ENCODE measurements at regions not wholly inside any gene's neighbourhood (a gene's known extent, or its start where the extent isn't known, plus 50 kb on each side); places are given as distances from the start of the nearest gene placed in this dataset.

DNA sequence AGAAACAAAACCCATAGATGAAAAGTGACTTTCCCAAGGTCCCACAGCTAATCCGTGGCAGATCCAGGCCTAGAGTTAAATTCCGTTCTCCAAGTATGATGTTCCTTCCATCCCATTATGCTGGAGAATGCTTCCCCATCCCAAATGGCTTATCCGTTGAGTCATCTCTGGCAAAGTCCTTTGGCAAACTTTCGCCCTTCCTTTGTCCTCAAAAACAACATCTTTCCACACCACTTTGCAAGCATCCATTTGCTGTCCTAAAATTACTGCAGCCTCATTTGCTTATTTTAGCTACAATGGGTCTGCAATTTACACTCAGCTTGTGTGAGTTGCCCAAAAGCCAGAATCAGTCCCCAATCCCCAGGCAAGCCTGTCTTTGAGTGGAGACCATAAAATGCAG, 304.0 kb upstream of the TLE3 start:
- Histone ChIP-seq H3K9me3 (ENCODE audit: insufficient read depth, low read length) (no peaks in the 10 kb centered on the region), H3K4me3 (ENCODE audit: insufficient read length, low read depth) (no peak overlapping the region), H3K36me3 (ENCODE audit: insufficient read depth, insufficient read length, low read length) (no peaks in the 10 kb centered on the region), H3K4me1 (ENCODE audit: insufficient read depth, insufficient read length) (no peaks in the 10 kb centered on the region), H3K9ac (ENCODE audit: insufficient read length, low read depth) (no peak overlapping the region), H3K27me3 (ENCODE audit: insufficient read depth, insufficient read length) (no peaks in the 10 kb centered on the region)
- no peak for TF ChIP-seq SUZ12 (IDR thresholded peaks at IDR 0.05; ENCODE audit: extremely low read depth, insufficient read depth, insufficient read length)
- TF ChIP-seq YY1 (IDR thresholded peaks at IDR 0.05; ENCODE audit: insufficient read depth, insufficient read length), result no peak
- TF ChIP-seq ZNF274 (IDR thresholded peaks at IDR 0.05; ENCODE audit: low read depth, low read length), result no peak
- DNase-seq (ENCODE audit: low read depth, low spot score), result no peak

DNA sequence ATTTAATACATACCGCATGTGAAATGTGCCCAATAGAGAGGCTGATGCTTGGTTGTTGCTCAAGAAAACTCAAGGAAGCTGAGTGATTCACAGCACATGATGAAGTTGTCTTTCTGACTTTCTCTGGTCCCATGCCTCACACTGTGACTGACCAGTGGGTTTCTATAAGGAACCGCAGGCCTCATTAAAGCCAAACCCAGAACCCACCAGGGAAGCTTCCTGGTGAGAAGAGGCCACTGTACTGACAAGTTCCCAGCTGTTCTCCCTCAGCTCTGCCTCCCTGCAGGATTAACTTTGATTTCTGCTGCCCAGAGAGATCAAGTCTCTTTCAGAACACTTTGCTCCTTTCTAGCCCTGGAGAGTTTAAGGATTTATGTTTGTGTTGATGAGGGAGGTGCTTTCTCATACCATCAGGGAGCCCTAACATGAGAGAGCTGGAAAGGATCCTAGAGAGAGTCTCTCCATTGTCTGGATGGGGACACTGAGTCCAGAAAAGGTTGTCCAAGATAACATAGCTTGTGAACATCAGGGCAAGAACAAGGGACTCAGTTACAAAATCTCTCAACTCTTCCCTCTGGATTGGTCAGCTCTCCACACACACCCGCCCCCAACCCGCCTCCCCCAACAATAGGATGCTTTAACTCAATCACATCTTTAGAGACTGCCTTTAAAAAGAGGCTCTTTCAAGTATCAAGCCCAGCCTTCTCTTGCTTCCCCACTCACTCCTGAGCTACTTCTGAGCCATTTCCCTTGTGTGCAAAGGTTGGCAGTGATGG, 303.2 kb upstream of the TLE3 start:
- Histone ChIP-seq H3K4me3 (ENCODE audit: insufficient read length, low read depth) (no peak overlapping the region), H3K9ac (ENCODE audit: insufficient read length, low read depth) (no peak overlapping the region), H3K36me3 (ENCODE audit: insufficient read depth, insufficient read length, low read length) (no peaks in the 10 kb centered on the region), H3K4me1 (ENCODE audit: insufficient read depth, insufficient read length) (no peaks in the 10 kb centered on the region), H3K9me3 (ENCODE audit: insufficient read depth, low read length) (no peaks in the 10 kb centered on the region), H3K27me3 (ENCODE audit: insufficient read depth, insufficient read length) (no peaks in the 10 kb centered on the region)
- no peak for DNase-seq (ENCODE audit: low read depth, low spot score)
- TF ChIP-seq SUZ12 (IDR thresholded peaks at IDR 0.05; ENCODE audit: extremely low read depth, insufficient read depth, insufficient read length) (no peak), ZNF274 (IDR thresholded peaks at IDR 0.05; ENCODE audit: low read depth, low read length) (no peak), YY1 (IDR thresholded peaks at IDR 0.05; ENCODE audit: insufficient read depth, insufficient read length) (no peak)

DNA sequence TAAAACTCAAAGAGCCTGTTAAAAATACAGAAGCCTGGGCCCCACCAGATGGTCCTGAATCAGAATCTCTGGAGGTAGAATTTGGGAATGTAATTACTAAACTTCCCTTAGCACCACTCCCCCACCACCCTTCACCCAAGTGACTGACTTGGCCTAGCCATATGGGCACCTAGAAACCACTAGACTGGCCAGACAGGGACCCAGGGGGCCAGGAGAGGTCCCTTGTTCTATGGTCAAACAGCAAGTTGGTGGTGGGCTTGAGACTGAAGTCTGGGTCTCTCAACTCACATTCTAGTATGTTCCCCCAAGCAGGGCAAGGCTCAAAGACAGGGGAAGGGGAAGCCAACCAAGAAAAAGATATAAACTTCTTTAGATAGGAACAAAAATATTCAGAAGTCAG, 301.5 kb upstream of the TLE3 start:
- no peaks in the 10 kb centered on the region for H3K27me3 ChIP-seq (ENCODE audit: insufficient read depth, insufficient read length)
- H3K9ac ChIP-seq (ENCODE audit: insufficient read length, low read depth), result no peak overlapping the region
- peaks cover 3% of the 10 kb centered on the region for H3K4me1 ChIP-seq (ENCODE audit: insufficient read depth, insufficient read length)
- no peaks in the 10 kb centered on the region for H3K9me3 ChIP-seq (ENCODE audit: insufficient read depth, low read length)
- H3K36me3 ChIP-seq (ENCODE audit: insufficient read depth, insufficient read length, low read length), result no peaks in the 10 kb centered on the region
- DNase-seq (ENCODE audit: low read depth, low spot score), result no peak
- TF ChIP-seq SUZ12 (IDR thresholded peaks at IDR 0.05; ENCODE audit: extremely low read depth, insufficient read depth, insufficient read length) (no peak), YY1 (IDR thresholded peaks at IDR 0.05; ENCODE audit: insufficient read depth, insufficient read length) (no peak), ZNF274 (IDR thresholded peaks at IDR 0.05; ENCODE audit: low read depth, low read length) (no peak)
- H3K4me3 ChIP-seq (ENCODE audit: insufficient read length, low read depth), result no peak overlapping the region

DNA sequence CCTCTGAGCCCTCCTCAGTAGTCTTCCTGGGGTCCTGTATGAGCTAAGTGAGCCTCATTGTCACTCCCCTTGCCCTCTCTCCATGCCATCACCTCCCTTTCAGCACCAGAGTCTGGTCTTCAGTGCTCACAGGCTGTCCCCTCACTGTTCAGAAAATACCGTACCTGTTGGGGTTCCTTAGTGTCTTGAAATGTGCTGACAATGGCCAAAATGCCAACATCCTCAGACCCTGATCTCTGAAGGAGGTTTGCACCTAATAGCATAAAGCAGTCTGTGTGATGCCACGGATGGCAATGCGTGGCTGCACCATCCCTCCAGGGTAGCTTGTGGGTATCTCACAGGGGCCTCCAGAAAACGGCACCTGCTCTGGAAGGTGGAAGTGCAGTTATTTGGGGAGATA, 301.0 kb upstream of the TLE3 start:
- Histone ChIP-seq H3K9ac (ENCODE audit: insufficient read length, low read depth) (no peak overlapping the region), H3K4me1 (ENCODE audit: insufficient read depth, insufficient read length) (peaks cover 3% of the 10 kb centered on the region), H3K9me3 (ENCODE audit: insufficient read depth, low read length) (no peaks in the 10 kb centered on the region), H3K36me3 (ENCODE audit: insufficient read depth, insufficient read length, low read length) (no peaks in the 10 kb centered on the region), H3K4me3 (ENCODE audit: insufficient read length, low read depth) (no peak overlapping the region), H3K27me3 (ENCODE audit: insufficient read depth, insufficient read length) (no peaks in the 10 kb centered on the region)
- DNase-seq (ENCODE audit: low read depth, low spot score), result no peak
- TF ChIP-seq ZNF274 (IDR thresholded peaks at IDR 0.05; ENCODE audit: low read depth, low read length), result no peak
- no peak for TF ChIP-seq SUZ12 (IDR thresholded peaks at IDR 0.05; ENCODE audit: extremely low read depth, insufficient read depth, insufficient read length)
- TF ChIP-seq YY1 (IDR thresholded peaks at IDR 0.05; ENCODE audit: insufficient read depth, insufficient read length), result no peak

DNA sequence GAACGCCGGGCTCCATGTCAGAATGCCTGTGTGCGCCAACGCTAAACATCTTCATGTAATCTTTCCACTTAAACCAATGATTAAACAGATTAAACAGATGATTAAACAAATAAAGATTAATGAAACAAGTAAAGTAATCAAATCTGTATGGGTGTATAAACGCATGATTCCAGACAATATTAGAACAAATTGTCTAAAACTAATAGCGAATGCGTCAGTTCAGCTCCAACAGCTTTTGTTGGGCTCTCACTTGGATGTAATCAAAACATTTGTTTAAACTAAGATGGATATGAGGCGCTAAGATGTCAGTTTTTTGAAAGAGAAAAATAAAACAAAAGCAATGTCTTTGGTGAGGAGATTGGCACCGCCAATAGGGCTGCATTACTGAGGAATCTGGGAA, 299.1 kb upstream of the TLE3 start:
- H3K36me3 ChIP-seq (ENCODE audit: insufficient read depth, insufficient read length, low read length), result no peaks in the 10 kb centered on the region
- no peak overlapping the region for H3K9ac ChIP-seq (ENCODE audit: insufficient read length, low read depth)
- TF ChIP-seq YY1 (IDR thresholded peaks at IDR 0.05; ENCODE audit: insufficient read depth, insufficient read length) (no peak), ZNF274 (IDR thresholded peaks at IDR 0.05; ENCODE audit: low read depth, low read length) (no peak), SUZ12 (IDR thresholded peaks at IDR 0.05; ENCODE audit: extremely low read depth, insufficient read depth, insufficient read length) (no peak)
- no peak for DNase-seq (ENCODE audit: low read depth, low spot score)
- no peaks in the 10 kb centered on the region for H3K9me3 ChIP-seq (ENCODE audit: insufficient read depth, low read length)
- H3K4me1 ChIP-seq (ENCODE audit: insufficient read depth, insufficient read length), result peaks cover 3% of the 10 kb centered on the region
- H3K4me3 ChIP-seq (ENCODE audit: insufficient read length, low read depth), result no peak overlapping the region
- H3K27me3 ChIP-seq (ENCODE audit: insufficient read depth, insufficient read length), result no peaks in the 10 kb centered on the region

DNA sequence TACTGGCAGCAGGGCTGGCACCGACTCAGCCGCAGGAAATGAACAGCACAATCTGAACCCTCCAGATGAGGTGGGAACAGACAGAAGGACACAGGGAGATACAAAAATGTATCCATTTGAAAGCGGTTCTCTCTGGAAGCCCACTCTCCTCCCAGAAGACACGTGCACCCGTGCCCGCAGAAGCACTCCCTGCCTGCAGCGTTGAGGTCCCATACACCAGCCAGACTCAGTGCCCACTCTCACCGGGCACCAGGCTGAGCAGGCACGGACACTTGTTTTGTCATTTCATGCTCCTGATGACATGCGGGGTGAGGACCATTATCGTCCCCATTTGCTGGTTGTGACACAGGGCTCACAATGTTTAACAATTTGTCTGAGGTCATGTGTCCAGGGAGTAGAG, 297.4 kb upstream of the TLE3 start:
- Histone ChIP-seq H3K4me1 (ENCODE audit: insufficient read depth, insufficient read length) (peaks cover 3% of the 10 kb centered on the region), H3K4me3 (ENCODE audit: insufficient read length, low read depth) (no peak overlapping the region), H3K27me3 (ENCODE audit: insufficient read depth, insufficient read length) (no peaks in the 10 kb centered on the region), H3K36me3 (ENCODE audit: insufficient read depth, insufficient read length, low read length) (no peaks in the 10 kb centered on the region), H3K9ac (ENCODE audit: insufficient read length, low read depth) (no peak overlapping the region), H3K9me3 (ENCODE audit: insufficient read depth, low read length) (no peaks in the 10 kb centered on the region)
- DNase-seq (ENCODE audit: low read depth, low spot score), result no peak
- TF ChIP-seq ZNF274 (IDR thresholded peaks at IDR 0.05; ENCODE audit: low read depth, low read length) (no peak), SUZ12 (IDR thresholded peaks at IDR 0.05; ENCODE audit: extremely low read depth, insufficient read depth, insufficient read length) (no peak), YY1 (IDR thresholded peaks at IDR 0.05; ENCODE audit: insufficient read depth, insufficient read length) (no peak)

DNA sequence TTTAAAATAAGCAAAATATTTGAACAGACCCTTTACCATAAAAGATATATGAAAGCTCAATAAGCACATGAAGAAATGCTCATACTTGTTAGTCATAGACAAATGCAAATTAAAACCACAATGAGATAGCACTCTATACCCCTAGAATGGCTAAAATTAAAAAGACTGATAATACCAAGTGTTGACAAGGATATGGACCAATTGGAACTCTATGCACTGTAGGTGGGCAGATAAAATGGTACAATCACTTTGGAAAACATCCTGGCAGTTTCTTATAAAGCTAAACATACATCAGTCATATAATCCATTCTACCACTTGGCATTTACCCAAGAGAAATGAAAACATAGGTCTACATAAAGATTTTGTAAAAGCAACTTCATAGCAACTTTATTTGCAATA, 293.0 kb upstream of the TLE3 start:
- Histone ChIP-seq H3K9me3 (ENCODE audit: insufficient read depth, low read length) (no peaks in the 10 kb centered on the region), H3K4me3 (ENCODE audit: insufficient read length, low read depth) (no peak overlapping the region), H3K27me3 (ENCODE audit: insufficient read depth, insufficient read length) (no peaks in the 10 kb centered on the region), H3K4me1 (ENCODE audit: insufficient read depth, insufficient read length) (peaks cover 3% of the 10 kb centered on the region), H3K9ac (ENCODE audit: insufficient read length, low read depth) (no peak overlapping the region), H3K36me3 (ENCODE audit: insufficient read depth, insufficient read length, low read length) (no peaks in the 10 kb centered on the region)
- TF ChIP-seq YY1 (IDR thresholded peaks at IDR 0.05; ENCODE audit: insufficient read depth, insufficient read length), result no peak
- no peak for TF ChIP-seq SUZ12 (IDR thresholded peaks at IDR 0.05; ENCODE audit: extremely low read depth, insufficient read depth, insufficient read length)
- no peak for TF ChIP-seq ZNF274 (IDR thresholded peaks at IDR 0.05; ENCODE audit: low read depth, low read length)
- DNase-seq (ENCODE audit: low read depth, low spot score), result no peak

Data from NT2/D1 (cell line).